Stimulated activated CD4-positive, alpha-beta T cell treated with anti-CD3 and anti-CD28 coated beads, Interleukin-12 subunit alpha, Interleukin-12 subunit beta, amount 100 ng/mL, for 48 hours (primary cell): ENCODE measurements at regions not wholly inside any gene's neighbourhood (a gene's known extent, or its start where the extent isn't known, plus 50 kb on each side); places are given as distances from the start of the nearest gene placed in this dataset.

Source experiments
- DNase-seq, 3 donors: peaks; one replicate each; pipeline ENCODE4 v3.0.0-alpha.2; 2020; ENCODE audit warnings: low read depth in 2 of 3, low spot score in 1 of 3

DNA sequence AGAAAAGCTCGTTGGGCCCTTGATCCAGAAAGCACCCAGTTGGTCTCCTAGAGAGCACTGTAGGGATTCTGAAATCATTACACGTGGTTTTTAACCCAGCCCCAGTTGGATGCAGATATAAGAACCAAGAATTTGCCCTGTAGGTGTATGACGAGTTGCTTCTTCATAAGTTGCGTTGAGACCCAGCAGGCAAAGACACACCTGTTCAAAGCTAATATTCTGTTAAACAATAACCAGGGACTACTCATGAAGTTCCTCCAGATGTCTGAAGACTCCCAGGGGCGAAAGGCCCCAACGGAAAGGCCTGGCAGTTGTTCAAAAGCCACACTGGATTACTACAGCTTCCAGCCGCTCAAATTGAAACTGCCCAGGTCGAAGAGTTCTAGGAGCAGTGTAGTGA, 88.6 kb upstream of the HNRNPU start:
- no peak for DNase-seq

DNA sequence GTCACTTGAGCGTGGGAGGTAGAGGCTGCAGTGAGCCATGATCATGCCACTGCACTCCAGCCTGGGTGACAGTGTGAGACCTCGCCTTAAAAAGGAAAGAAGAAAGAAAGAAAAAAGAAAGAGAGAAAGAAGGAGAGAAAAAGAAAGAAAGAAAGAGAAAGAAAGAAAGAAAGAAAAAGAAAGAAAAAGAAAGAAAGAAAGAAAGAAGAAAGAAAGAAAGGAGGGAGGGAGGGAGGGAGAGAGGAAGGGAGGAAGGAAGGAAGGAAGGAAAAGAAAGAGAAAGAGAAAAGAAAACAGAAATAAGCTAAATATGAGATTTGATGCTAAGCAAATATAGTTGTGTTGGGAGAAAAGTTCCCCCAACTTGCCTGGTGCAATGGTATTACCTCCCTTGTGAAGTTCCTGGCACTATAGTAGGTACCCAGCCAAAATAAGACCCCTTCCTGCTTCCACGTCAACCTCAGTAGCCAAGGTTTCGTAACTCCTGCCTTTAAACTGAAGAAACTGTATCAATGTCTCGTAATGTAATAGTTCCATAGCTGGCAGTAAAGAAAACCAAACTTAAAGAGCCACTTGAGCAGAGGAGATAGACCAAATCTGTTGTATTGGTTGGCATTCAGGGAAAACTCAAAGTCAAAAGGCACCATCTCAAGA, 88.1 kb upstream of the HNRNPU start:
- DNase-seq: no peak

DNA sequence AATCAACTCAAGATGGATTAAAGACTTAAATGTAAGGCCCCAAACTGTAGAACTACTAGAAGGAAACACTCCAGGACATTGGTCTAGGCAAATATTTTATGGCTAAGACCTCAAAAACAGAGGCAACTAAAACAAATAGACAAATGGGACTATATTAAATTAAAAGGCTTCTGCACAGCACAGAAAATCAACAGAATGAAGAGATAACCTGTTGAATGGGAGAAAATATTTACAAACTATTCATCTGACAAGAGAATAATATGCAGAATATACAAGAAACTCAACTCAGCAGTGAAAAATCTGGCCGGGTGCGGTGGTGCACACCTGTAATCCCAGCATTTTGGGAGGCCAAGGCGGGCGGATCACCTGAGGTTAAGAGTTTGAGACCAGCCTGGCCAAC, 84.1 kb upstream of the HNRNPU start:
- no peak for DNase-seq

DNA sequence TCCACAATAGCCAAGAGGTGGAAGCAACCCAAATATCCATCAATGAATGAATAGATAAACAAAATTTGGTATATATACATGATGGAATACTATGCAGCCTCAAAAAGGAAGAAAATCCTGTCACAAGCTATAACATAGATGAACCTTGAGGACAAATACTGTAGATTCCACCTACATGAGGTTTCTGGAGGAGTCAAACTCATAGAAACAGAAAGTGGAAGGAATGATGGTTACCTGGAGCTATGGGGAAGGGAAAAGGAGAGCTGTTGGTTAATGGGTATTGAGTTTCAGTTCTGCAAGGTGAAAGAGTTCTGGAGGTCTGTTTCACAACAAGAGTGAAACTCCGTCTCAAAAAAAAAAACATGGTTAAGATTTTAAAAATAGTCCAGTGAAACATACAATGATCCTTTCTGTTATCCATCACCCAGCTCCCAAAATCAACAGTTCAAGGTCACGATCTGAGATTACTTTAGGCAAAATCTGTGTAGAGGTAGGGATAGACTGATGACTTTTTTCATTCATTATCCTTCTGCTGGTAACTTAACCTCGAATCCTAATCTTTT, 80.8 kb upstream of the HNRNPU start:
- DNase-seq: no peak

DNA sequence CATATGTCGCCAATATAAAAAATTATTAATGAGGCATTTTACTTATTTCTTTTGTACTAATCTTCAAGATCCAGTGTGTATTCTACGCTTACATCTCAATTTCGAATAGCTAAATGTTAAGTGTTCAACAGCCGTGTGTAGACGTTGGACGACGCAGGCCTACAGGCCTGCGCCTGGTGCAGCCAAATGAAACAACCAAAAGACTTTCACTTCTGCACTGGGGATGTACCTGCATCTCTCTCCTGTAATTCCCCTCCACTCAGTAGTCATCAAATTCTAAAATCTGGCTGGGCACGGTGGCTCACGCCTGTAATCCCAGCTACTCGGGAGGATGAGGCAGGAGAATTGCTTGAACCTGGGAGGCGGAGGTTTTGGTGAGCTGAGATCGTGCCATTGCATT, 76.8 kb upstream of the HNRNPU start:
- DNase-seq: no peak

DNA sequence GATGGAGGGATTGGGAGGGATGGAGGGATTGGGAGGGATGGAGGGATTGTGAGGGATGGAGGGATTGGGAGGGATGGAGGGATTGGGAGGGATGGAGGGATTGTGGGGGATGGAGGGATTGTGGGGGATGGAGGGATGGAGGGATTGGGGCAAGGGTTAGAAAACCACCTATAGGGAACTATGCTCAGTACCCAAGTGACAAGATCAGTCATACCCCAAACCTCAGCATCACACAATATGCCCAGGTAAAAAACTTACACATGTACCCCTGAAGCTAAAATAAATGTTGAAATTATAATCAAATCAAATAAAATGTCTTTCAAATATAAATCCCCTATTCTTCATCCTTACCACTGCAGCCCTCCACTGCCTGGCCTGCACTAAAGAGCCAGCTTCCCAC, 72.8 kb upstream of the HNRNPU start:
- DNase-seq: no peak

DNA sequence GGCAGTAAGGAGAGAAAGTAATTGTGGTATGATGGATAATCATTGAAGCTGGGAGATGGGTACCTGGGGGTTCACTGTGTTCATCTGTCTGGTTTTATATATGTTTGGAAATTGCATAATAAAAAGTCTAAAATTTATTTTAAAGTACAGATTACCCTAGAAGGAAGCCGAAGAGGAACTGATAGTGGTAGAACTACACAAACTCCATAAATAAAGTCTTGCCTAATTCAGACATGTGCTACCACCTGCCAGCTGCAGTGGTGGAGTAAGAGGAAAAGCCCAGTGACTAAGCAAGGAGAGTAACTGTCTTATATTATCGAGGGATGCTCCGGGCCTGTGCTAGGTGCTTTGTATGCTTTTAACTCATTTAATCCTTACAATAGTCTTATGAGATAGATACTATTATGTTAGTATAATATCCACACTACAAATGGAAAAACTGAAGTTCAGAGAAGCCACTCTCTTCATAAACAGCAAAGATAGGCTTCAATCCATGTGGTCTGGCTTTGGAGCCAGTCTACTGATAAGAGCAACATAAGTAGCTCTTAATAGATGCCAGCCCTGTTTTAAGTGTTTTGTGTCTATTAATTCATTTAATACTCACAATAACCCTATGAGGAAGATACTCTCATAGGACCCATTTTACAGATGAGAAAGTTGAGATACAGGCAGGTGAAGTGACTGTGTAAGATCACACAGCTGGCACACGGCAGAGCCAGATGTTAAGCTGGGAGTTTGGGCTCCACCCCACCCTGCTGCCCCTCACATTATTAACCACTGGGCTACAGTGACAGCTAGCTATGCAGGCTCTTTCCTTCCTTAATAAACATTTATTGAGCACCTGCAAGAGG, 56.8 kb upstream of the HNRNPU start:
- DNase-seq: no peak

DNA sequence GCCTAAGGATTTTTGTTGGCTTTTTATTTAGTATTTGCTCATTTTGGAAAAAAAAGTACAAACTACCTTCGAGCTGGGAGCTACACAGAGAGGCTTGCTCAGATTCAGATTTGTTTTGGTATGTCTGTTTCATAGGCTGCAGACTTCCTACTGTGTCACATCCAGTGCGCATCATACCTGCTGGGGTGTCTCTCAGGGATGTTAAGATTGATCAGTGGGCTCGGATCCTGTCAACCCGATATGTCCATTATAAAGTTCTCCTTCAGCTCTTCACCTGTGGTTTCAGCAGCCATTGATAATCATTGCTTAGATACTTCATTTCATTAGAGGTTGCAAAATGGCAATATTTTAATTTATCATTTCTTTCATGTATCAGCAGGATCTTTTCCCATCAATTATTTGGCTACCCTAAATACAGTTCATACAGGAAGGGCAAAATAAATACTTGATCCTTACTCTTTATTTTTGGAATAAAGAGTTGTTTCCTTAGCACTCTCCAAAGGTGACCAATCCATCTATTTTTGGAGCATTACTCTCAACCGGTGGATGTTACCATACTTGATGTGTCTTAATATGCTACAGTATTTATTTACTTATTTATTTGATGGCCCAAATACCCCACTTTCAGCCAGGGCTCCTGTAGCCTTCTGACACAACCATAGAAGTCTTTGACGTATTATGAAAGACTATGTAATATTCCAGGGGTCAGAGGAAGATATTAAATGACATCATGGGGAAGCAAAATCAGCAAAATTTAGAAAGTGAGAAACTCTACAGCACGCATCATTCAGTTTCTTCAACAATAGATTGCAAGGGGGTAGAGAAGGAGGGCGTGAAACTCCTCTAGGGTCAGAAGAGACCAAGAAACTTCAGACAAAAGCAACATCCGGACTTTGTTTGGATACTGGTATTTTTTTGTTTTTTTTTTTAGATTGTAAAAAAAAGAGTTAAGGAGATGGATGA, 55.3 kb upstream of the HNRNPU start:
- DNase-seq: no peak

DNA sequence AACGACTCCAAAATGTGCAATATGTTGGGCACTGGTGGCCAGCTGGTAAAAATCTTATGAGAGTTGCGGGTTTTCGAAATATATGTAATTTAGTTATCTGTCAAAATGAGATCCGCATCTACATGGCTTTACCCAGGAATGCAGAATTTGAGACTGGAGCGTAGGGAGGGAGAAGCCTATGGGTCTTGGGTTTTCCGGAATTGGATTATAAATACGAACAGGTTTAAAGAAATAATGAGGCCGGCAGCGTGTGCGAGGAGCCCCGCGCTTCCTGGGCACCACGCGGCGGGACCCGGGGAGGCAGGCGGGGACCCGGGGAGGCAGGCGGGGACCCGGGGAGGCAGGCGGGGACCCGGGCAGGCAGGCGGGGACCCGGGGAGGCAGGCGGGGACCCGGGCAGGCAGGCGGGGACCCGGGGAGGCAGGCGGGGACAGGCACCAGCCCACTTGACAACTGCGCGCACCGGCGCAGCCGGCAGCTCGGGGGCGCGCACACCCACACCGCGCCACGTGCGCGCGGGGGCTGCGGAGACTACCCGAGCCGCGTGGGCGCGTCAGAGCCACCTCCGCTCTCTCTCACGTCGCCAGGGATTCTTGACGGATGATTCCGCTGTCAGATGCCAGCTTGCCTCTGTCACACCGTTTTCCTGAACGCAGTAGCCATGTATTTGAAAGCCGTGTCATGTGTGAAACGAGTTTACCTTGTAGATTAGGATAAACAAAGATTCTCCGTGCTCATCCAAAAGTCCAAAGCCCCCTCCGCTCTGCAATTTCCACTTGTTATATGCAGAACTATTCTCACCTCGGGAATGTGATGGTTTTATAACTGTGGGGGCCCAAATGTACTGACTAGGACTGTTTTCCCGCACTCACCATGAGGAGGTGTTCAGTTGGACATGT, 54.3 kb upstream of the HNRNPU start:
- DNase-seq: peak; percentile 12 to 39 (median 16)

DNA sequence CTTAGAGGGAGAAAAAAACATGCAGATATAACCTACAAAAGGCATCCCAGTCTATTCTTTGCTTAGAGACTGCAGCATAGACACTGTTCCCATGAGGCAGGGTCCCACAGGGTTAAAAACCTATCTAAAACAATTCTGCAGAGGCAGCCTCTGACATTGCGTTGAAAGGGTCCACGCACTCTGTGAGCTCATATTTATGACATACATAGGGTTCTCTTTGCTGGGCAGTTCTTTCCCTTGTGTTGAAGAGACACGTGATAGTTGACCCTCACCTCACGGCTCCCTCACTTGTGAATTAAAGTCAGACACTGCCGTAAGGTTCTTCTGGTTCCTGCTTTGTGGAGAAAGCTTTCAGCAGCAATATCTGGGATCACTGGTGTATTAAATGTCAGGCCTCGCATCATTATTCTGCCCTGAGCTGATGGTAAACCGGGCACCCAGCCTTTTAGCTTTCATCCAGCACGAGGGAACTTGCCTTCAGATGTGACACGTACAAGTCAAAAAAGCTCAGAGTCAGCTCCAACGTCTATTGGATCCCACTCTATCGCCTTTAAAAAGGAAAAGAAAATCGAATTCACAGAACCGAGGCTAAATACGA, 52.8 kb upstream of the HNRNPU start:
- no peak for DNase-seq

DNA sequence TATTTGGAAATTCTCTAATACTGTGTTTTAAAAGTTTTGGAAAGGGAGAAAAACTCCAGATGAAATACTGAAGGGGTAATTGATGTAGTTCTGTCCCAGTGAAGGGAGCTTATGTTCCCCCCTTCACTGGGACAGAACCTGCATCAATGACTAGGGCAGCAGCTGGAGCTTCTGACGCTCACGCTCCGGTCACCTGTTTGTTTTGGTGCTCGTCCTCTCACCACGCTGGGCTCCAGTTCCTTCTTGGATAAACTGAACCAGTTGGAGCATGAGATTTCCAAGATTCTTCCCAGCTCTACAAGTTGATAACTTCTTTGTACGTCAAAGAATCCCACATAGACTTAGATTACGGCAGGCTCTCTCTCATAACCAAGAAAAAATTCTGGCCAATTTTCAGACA, 51.4 kb upstream of the HNRNPU start:
- no peak for DNase-seq

DNA sequence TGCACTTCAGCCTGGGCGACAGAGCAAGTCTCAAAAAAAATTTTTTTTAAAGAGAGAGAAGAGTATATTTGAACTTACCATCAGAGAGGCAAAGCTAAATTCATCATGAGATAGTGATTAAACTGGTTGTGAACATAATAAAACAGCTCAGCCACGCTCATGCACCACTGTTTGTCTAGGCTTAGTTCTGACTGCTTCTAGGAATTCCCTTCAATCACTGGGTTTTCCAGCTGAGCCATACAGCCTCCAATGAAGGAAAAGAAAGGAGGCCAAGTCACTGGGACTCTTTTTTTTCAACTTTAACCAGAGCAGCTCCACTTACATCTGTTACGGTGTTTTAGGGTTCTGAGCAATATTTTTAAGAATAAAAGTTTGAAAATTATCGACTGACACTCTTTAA, 50.4 kb upstream of the HNRNPU start:
- DNase-seq: no peak
